Stomach (tissue), 8 donors: ENCODE measurements at regions not wholly inside any gene's neighbourhood (a gene's known extent, or its start where the extent isn't known, plus 50 kb on each side); places are given as distances from the start of the nearest gene placed in this dataset.

ENCODE experiments used
- DNase-seq, 2 donors: peaks; one replicate each; pipeline versions ENCODE4 v3.0.0 to v3.0.0-alpha.2; 2013 to 2019
- H3K27ac ChIP-seq, 5 donors: fragments of 200-600 bp in 4 of 5; sonication (generic) in 4 of 5; one replicate each; pipeline ENCODE4 v1.5.1; 2013 to 2019; ENCODE audit warnings: mild to moderate bottlenecking in 1 of 5, moderate library complexity in 1 of 5
- H3K27me3 ChIP-seq, 3 donors: fragments of 200-600 bp; sonication (generic); one replicate each; pipeline ENCODE4 v1.5.1; 2017 to 2019; ENCODE audit warnings: mixed run types in 1 of 3
- H3K36me3 ChIP-seq, 4 donors: fragments of 200-600 bp; sonication (generic); 1 replicate in 3 of 4; 2 replicates in 1 of 4; pipeline ENCODE4 v1.5.1; 2016 to 2019
- H3K4me1 ChIP-seq, 4 donors: fragments of 200-600 bp; sonication (generic); one replicate each; pipeline ENCODE4 v1.5.1; 2016 to 2019
- H3K4me3 ChIP-seq, 4 donors: fragments of 200-600 bp; sonication (generic) in 3 of 4; one replicate each; pipeline ENCODE4 v1.5.1; 2016 to 2019; ENCODE audit warnings: mild to moderate bottlenecking in 1 of 4
- H3K9me3 ChIP-seq, 4 donors: fragments of 200-600 bp; sonication (generic); one replicate each; pipeline ENCODE4 v1.5.1; 2016 to 2019
- EP300 ChIP-seq: sonication (generic); formaldehyde crosslinking; IDR thresholded peaks from one replicate; pipeline ENCODE4 v1.6.1; 2017; ENCODE audit warnings: antibody characterized with exemption
- POLR2A ChIP-seq, 4 donors: fragments of 450-650 bp; IDR thresholded peaks; one replicate each; pipeline ENCODE4 v1.6.1; 2016; ENCODE audit warnings: antibody characterized with exemption in 4 of 4, control low read depth in 2 of 4, mild to moderate bottlenecking in 1 of 4, moderate library complexity in 1 of 4
- POLR2AphosphoS5 ChIP-seq, 3 donors: sonication (generic); formaldehyde crosslinking; IDR thresholded peaks; one replicate each; pipeline ENCODE4 v1.6.1; 2016; ENCODE audit warnings: antibody characterized with exemption in 3 of 3
- WGBS, 5 donors: extraction: QIAGEN DNeasy Blood & Tissue Kit in 3 of 5; methylation state at CpG; one replicate each; pipeline versions ENCODE4 v1.1.5 to v1.1.7; 2013 to 2018; 5-methylcytosine and 5-hydroxymethylcytosine counted together
- intact Hi-C: fragments of 100-400 bp; cut with DNase I; formaldehyde crosslinking; loops from one replicate; pipeline ENCODE4 v1.15.1; 2023; ENCODE audit warnings: low total_unique reads
- TF ChIP-seq, protein P1 (sequence below), 7 experiments: fragments of 450-650 bp in 4 of 7; fragments of 200-600 bp in 3 of 7; sonication (generic) in 3 of 7; IDR thresholded peaks; one replicate each; pipeline ENCODE4 v1.5.1; 2016 to 2019; ENCODE audit warnings: antibody characterized with exemption in 7 of 7, control low read depth in 2 of 7, mild to moderate bottlenecking in 1 of 7
- donor health status: healthy with polysubstance abuse.
- donor health status: Bipolar disorder and iron deficiency.
- donor health status: healthy.

GRCh38 chr4:55745014-55745413 lies 74.6 kb upstream of the EXOC1L start:
- intact Hi-C loops, result no loop called here
- peaks cover 0 to 5% (median 0%) of the 10 kb centered on the region in 4 donors for H3K4me1 ChIP-seq
- no peak overlapping the region for H3K4me3 ChIP-seq
- peaks cover 0 to 6% (median 0%) of the 10 kb centered on the region in 3 donors for H3K27me3 ChIP-seq
- TF ChIP-seq POLR2AphosphoS5 (IDR thresholded peaks at IDR 0.05) (no peak), EP300 (no peak), POLR2A (IDR thresholded peaks at IDR 0.05) (no peak)
- TF ChIP-seq, protein P1, sequence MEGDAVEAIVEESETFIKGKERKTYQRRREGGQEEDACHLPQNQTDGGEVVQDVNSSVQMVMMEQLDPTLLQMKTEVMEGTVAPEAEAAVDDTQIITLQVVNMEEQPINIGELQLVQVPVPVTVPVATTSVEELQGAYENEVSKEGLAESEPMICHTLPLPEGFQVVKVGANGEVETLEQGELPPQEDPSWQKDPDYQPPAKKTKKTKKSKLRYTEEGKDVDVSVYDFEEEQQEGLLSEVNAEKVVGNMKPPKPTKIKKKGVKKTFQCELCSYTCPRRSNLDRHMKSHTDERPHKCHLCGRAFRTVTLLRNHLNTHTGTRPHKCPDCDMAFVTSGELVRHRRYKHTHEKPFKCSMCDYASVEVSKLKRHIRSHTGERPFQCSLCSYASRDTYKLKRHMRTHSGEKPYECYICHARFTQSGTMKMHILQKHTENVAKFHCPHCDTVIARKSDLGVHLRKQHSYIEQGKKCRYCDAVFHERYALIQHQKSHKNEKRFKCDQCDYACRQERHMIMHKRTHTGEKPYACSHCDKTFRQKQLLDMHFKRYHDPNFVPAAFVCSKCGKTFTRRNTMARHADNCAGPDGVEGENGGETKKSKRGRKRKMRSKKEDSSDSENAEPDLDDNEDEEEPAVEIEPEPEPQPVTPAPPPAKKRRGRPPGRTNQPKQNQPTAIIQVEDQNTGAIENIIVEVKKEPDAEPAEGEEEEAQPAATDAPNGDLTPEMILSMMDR (IDR thresholded peaks at IDR 0.05), result no peak
- no peaks in the 10 kb centered on the region for H3K36me3 ChIP-seq
- DNase-seq, result no peak
- H3K27ac ChIP-seq, result no peak overlapping the region
- no peaks in the 10 kb centered on the region for H3K9me3 ChIP-seq

DNA sequence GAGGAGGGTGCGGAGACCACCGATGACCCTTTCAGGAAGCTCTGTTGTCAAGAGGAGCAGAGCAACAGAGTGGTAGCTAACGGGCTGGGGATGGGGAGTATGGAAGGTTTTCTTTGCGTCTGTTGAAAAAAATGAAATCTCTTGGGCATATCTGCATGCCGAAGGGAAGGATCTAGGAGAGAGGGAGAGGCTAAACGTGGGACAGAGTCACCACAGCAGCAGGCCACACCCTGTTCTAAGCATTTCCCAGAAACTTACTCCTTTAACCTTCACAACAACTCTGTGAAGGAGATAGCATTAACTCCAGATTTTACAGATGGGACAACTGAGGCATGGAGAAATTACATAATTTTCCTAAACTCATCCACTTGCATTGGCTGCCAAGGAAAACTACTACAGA lies 71.8 kb upstream of the EXOC1L start:
- no peak for TF ChIP-seq EP300
- TF ChIP-seq POLR2AphosphoS5 (IDR thresholded peaks at IDR 0.05), result no peak
- TF ChIP-seq, protein P1 (IDR thresholded peaks at IDR 0.05), result no peak
- no peak for TF ChIP-seq POLR2A (IDR thresholded peaks at IDR 0.05)
- intact Hi-C loops, result no loop called here

GRCh38 chr4:55749666-55750065 lies 69.9 kb upstream of the EXOC1L start:
- WGBS, 5 donors, result 97 to 100% (median 100%) methylated on average over 1 of the region's 1 CpG
- H3K9me3 ChIP-seq, result no peaks in the 10 kb centered on the region
- H3K4me1 ChIP-seq, result no peaks in the 10 kb centered on the region
- H3K36me3 ChIP-seq, result no peaks in the 10 kb centered on the region
- no peak for TF ChIP-seq POLR2A (IDR thresholded peaks at IDR 0.05)
- TF ChIP-seq, protein P1 (IDR thresholded peaks at IDR 0.05), result no peak
- TF ChIP-seq EP300, result no peak
- TF ChIP-seq POLR2AphosphoS5 (IDR thresholded peaks at IDR 0.05), result no peak
- DNase-seq, result no peak
- no peak overlapping the region for H3K27ac ChIP-seq
- H3K27me3 ChIP-seq, result peaks cover 0 to 6% (median 0%) of the 10 kb centered on the region in 3 donors
- H3K4me3 ChIP-seq, result no peak overlapping the region
- intact Hi-C loops, result no loop called here

More for the DNA sequence above, 71.8 kb upstream of the EXOC1L start:
- Histone ChIP-seq H3K4me1 (peaks cover 0 to 5% (median 0%) of the 10 kb centered on the region in 4 donors), H3K9me3 (no peaks in the 10 kb centered on the region), H3K36me3 (no peaks in the 10 kb centered on the region), H3K27ac (no peak overlapping the region), H3K27me3 (peaks cover 0 to 6% (median 0%) of the 10 kb centered on the region in 3 donors), H3K4me3 (no peak overlapping the region)
- DNase-seq, result no peak
- 80 to 88% (median 82%) methylated on average over 6 of the region's 6 CpGs for WGBS, 5 donors

- Histone ChIP-seq H3K9me3 (no peaks in the 10 kb centered on the region), H3K4me3 (no peak overlapping the region), H3K36me3 (no peaks in the 10 kb centered on the region), H3K4me1 (no peaks in the 10 kb centered on the region), H3K27me3 (peaks cover 0 to 3% (median 0%) of the 10 kb centered on the region in 3 donors), H3K27ac (no peak overlapping the region)
- 68 to 81% (median 78%) methylated on average over 5 of the region's 5 CpGs for WGBS, 5 donors
- DNase-seq, result no peak
- no peak for TF ChIP-seq EP300
- TF ChIP-seq, protein P1 (IDR thresholded peaks at IDR 0.05), result no peak
- no peak for TF ChIP-seq POLR2AphosphoS5 (IDR thresholded peaks at IDR 0.05)
- TF ChIP-seq POLR2A (IDR thresholded peaks at IDR 0.05), result no peak
- intact Hi-C loops, result no loop called here
These were observed 66.8 kb upstream of the EXOC1L start for GRCh38 chr4:55752810-55753209.
